Endodermal cell (in vitro differentiated cells): ENCODE measurements at regions not wholly inside any gene's neighbourhood (a gene's known extent, or its start where the extent isn't known, plus 50 kb on each side); places are given as distances from the start of the nearest gene placed in this dataset.
A peak's percentile ranks its signal among the peaks of the same experiment; 100 is the strongest.

Experiments used
- DNase-seq: peaks from one replicate; pipeline ENCODE4 v3.0.0-alpha.2; 2017
- H3K27ac ChIP-seq: 2 replicates; pipeline ENCODE4 v1.5.1; 2013; ENCODE audit warnings: mild to moderate bottlenecking, low read depth, low read length, moderate library complexity
- H3K27me3 ChIP-seq: 2 replicates; pipeline ENCODE4 v1.6.1; 2013; ENCODE audit warnings: mild to moderate bottlenecking, low read length, moderate library complexity; ENCODE audit not compliant: insufficient read depth, control insufficient read depth, poor library complexity, severe bottlenecking
- H3K36me3 ChIP-seq: 2 replicates; pipeline ENCODE4 v1.7.0; 2013; ENCODE audit warnings: mild to moderate bottlenecking, low read length, moderate library complexity; ENCODE audit not compliant: control insufficient read depth, insufficient read depth
- H3K4me1 ChIP-seq: one replicate; pipeline ENCODE4 v1.7.0; 2013; ENCODE audit warnings: low read length; ENCODE audit not compliant: control insufficient read depth, insufficient read depth
- H3K4me3 ChIP-seq: 2 replicates; pipeline ENCODE4 v1.5.1; 2013; ENCODE audit warnings: mild to moderate bottlenecking, low read length, moderate library complexity
- H3K9ac ChIP-seq: 2 replicates; pipeline ENCODE4 v1.6.1; 2013; ENCODE audit warnings: mild to moderate bottlenecking, low read length, moderate library complexity; ENCODE audit not compliant: poor library complexity, severe bottlenecking; ENCODE audit errors: extremely low read depth
- H3K9me3 ChIP-seq: 2 replicates; pipeline ENCODE4 v1.6.1; 2013; ENCODE audit warnings: mild to moderate bottlenecking, low read length, moderate library complexity; ENCODE audit not compliant: control insufficient read depth
- H3K27ac Mint-ChIP-seq: 2 replicates; pipeline ENCODE4 v1.8.0; 2020; ENCODE audit warnings: mixed read lengths
- H3K27me3 Mint-ChIP-seq: 2 replicates; pipeline ENCODE4 v1.8.0; 2021; ENCODE audit warnings: mild to moderate bottlenecking, mixed read lengths; ENCODE audit not compliant: insufficient read depth
- H3K36me3 Mint-ChIP-seq: 2 replicates; pipeline ENCODE4 v1.8.0; 2020; ENCODE audit warnings: low read depth, mixed read lengths
- H3K4me1 Mint-ChIP-seq: 2 replicates; pipeline ENCODE4 v1.8.0; 2020; ENCODE audit warnings: mixed read lengths
- H3K4me3 Mint-ChIP-seq: 2 replicates; pipeline ENCODE4 v1.8.0; 2020; ENCODE audit warnings: mild to moderate bottlenecking, moderate library complexity, mixed read lengths
- H3K9me3 Mint-ChIP-seq: 2 replicates; pipeline ENCODE4 v1.8.0; 2020; ENCODE audit warnings: mild to moderate bottlenecking, mixed read lengths
- CTCF ChIP-seq: fragments of 200-600 bp; sonication (generic); conservative IDR thresholded peaks from 2 replicates; pipeline ENCODE4 v1.5.0; 2021; ENCODE audit warnings: antibody characterized with exemption, mild to moderate bottlenecking
- WGBS, 2 experiments: methylation state at CpG; one replicate each; pipeline versions ENCODE4 v1.1.5 to v1.1.7; 2013; ENCODE audit warnings: missing lambda C conversion rate in 2 of 2, mixed read lengths in 1 of 2; ENCODE audit not compliant: insufficient coverage in 1 of 2, insufficient read length in 1 of 2; 5-methylcytosine and 5-hydroxymethylcytosine counted together

- Mint-ChIP-seq H3K4me1 (no peaks in the 10 kb centered on the region), H3K27ac (no peak overlapping the region), H3K9me3 (peaks cover 14% of the 10 kb centered on the region), H3K36me3 (no peaks in the 10 kb centered on the region), H3K4me3 (no peak overlapping the region), H3K27me3 (no peaks in the 10 kb centered on the region)
- no peaks in the 10 kb centered on the region for H3K4me1 ChIP-seq
- H3K9ac ChIP-seq = no peak overlapping the region
- WGBS, 2 experiments = 89 to 93% methylated on average over 5 to 13 of the region's 13 CpGs
- no peaks in the 10 kb centered on the region for H3K27me3 ChIP-seq
- no peak overlapping the region for H3K27ac ChIP-seq
- no peak for TF ChIP-seq CTCF
- no peaks in the 10 kb centered on the region for H3K9me3 ChIP-seq
- H3K4me3 ChIP-seq = no peak overlapping the region
- no peaks in the 10 kb centered on the region for H3K36me3 ChIP-seq
- DNase-seq = no peak
Measured at GRCh38 chr1:229971141-229971540, 95.9 kb upstream of the GALNT2 start.

DNA sequence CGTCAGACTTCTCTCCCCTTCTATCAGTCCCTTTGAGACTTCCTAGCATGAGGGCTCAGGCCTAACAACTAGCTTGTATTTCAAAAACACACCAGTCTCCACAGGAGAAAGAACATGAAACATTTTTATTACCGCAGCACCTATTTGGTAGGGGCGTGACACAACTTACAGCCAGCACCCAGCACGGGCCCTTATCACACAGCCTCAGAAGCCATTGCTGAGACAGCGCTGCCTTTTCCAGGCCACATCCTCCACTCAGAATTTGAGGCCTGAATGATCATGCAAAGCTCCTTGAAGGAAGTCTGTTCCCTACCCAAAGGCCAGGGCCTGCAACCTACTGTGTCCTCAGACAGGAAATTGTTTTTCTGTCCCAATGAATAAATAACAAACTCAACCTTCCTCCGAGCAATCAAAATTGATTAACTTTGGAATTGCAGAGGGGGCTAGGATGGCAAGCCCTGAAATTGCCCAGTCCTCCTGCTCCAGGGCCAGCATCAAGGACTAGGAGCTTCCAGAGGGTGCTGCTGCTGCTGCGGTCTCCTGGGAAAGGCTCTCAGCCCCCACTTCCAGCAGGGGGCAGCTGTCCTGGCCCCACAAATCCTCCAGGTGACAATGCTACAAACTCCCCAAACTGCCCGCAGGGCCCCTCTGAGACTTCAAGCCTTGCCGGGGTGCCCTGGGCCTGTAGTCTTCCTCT, 94.3 kb upstream of the GALNT2 start:
- peak; percentile 87 for DNase-seq
- H3K4me3 ChIP-seq = no peak overlapping the region
- Mint-ChIP-seq H3K9me3 (peaks cover 23% of the 10 kb centered on the region), H3K36me3 (no peaks in the 10 kb centered on the region), H3K27me3 (no peaks in the 10 kb centered on the region), H3K4me3 (no peak overlapping the region), H3K4me1 (no peaks in the 10 kb centered on the region), H3K27ac (no peak overlapping the region)
- no peaks in the 10 kb centered on the region for H3K9me3 ChIP-seq
- H3K27ac ChIP-seq = no peak overlapping the region
- WGBS, 2 experiments = 87 to 98% methylated on average over 6 to 9 of the region's 9 CpGs
- no peaks in the 10 kb centered on the region for H3K4me1 ChIP-seq
- no peaks in the 10 kb centered on the region for H3K36me3 ChIP-seq
- H3K9ac ChIP-seq = no peak overlapping the region
- H3K27me3 ChIP-seq = no peaks in the 10 kb centered on the region
- peak; percentile 82 for TF ChIP-seq CTCF

DNA sequence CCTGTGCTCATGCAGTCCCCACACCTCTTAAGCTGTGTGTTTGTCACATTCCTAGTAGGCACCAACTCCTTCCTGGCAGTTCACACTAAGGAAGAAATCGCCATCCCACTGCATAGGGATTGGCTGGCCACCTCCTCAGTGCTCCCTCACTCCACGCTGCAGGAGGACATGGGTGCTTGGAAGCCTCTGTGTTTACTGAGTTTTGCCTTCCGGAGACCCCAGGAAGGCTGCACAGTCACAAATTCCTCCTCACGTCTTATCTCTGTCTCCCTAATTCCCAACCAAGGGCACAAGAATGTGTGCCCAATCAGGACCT, 93.8 kb upstream of the GALNT2 start:
- no peaks in the 10 kb centered on the region for H3K9me3 ChIP-seq
- H3K36me3 ChIP-seq = no peaks in the 10 kb centered on the region
- peak; percentile 22 for TF ChIP-seq CTCF
- WGBS, 2 experiments = 91 to 100% methylated on average over 4 of the region's 4 CpGs
- peaks cover 26% of the 10 kb centered on the region for H3K9me3 Mint-ChIP-seq
- no peak for DNase-seq
- no peaks in the 10 kb centered on the region for H3K4me1 Mint-ChIP-seq
- H3K36me3 Mint-ChIP-seq = no peaks in the 10 kb centered on the region
- H3K9ac ChIP-seq = no peak overlapping the region
- no peaks in the 10 kb centered on the region for H3K4me1 ChIP-seq
- H3K4me3 Mint-ChIP-seq = no peak overlapping the region
- no peaks in the 10 kb centered on the region for H3K27me3 ChIP-seq
- H3K4me3 ChIP-seq = no peak overlapping the region
- no peak overlapping the region for H3K27ac ChIP-seq
- no peak overlapping the region for H3K27ac Mint-ChIP-seq
- H3K27me3 Mint-ChIP-seq = no peaks in the 10 kb centered on the region
